ENCODE measurements at regions not wholly inside any gene's neighbourhood (a gene's known extent, or its start where the extent isn't known, plus 50 kb on each side); places are given as distances from the start of the nearest gene placed in this dataset.

DNA sequence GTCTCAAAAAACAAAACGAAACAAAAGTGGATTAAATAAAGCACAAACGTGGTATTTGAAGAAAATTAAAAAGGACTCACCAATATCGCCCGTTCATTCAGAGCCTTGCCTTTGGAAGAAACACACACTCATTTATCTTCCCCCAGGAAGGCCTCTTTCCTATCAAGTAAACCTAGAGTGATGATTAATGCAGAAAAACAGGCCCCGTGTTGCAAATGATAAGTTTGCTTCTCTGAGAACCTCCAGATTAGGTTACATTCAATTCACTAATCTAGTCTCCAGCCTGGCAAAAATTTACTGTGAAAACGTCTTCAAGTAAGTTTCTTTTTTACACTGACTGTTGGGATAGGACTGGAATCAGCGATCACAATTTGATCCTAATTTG lies 78.0 kb upstream of the C1GALT1 start:
- no peak for DNase-seq (ENCODE audit: low read depth, low spot score)
- no peak overlapping the region for H3K4me3 ChIP-seq (ENCODE audit: low read depth, low read length)
- TF ChIP-seq, protein P1, sequence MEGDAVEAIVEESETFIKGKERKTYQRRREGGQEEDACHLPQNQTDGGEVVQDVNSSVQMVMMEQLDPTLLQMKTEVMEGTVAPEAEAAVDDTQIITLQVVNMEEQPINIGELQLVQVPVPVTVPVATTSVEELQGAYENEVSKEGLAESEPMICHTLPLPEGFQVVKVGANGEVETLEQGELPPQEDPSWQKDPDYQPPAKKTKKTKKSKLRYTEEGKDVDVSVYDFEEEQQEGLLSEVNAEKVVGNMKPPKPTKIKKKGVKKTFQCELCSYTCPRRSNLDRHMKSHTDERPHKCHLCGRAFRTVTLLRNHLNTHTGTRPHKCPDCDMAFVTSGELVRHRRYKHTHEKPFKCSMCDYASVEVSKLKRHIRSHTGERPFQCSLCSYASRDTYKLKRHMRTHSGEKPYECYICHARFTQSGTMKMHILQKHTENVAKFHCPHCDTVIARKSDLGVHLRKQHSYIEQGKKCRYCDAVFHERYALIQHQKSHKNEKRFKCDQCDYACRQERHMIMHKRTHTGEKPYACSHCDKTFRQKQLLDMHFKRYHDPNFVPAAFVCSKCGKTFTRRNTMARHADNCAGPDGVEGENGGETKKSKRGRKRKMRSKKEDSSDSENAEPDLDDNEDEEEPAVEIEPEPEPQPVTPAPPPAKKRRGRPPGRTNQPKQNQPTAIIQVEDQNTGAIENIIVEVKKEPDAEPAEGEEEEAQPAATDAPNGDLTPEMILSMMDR (IDR thresholded peaks at IDR 0.05; ENCODE audit: low read depth, low read length) = no peak
- in situ Hi-C loops (cut with HindIII; ENCODE audit: low sequenced_read_pairs) = no loop called here

DNA sequence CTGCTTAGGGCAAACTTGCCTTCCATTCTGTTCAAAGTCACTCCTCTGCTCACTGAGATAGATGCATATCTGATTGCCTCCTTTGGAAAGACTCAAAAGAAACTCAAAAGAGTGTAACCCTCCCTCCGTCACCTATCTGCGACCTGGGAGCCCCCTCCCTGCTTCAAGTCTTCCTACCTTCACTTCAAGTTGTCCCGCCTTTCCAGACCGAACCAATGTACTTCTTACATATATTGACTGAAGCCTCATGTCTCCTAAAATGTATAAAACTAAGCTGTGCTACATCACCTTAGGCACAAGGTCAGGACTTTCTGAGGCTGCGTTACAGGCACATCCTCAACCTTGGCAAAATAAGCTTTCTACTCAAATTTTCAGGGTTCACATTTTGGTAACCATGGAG lies 77.4 kb upstream of the C1GALT1 start:
- H3K4me3 ChIP-seq (ENCODE audit: low read depth, low read length) = no peak overlapping the region
- DNase-seq (ENCODE audit: low read depth, low spot score) = no peak
- TF ChIP-seq, protein P1 (IDR thresholded peaks at IDR 0.05; ENCODE audit: low read depth, low read length) = no peak
- in situ Hi-C loops (cut with HindIII; ENCODE audit: low sequenced_read_pairs) = no loop called here

DNA sequence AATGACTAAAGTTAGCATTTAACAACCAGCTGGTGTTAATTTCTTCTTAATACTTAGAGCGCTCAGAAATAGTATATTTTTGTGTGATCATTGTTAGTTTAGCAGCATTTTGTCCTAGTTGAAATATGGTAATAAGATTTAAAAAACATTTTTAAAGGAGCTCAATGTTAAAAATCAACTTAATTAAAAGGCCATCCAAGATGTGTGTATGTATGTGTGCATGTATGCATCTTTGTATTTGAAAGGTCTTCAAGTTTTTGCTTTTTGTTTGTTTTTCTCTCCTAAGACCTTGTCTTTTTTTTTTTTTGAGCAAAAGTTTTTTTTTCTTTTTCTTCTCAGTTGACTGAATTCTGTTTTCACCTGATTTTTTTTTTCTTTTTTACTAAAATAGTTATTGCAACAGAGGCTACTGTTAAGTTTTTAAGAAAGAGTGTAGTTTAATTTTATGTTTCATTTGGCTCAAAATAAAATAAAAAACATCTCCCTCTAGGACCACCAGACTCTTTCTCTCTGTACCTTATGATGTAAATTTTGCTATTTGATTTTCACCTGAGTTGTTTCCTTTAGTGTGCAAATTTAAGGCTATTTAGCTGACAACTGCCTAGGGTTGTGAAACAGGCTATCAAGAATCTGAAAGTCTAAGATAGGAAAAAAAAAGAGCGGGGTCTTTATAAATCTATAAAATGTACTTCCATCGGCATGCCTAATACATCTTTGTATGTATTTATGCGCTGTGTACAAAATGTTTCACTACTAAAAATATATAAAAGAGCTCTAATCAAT lies 76.4 kb upstream of the C1GALT1 start:
- no peak overlapping the region for H3K4me3 ChIP-seq (ENCODE audit: low read depth, low read length)
- TF ChIP-seq, protein P1 (IDR thresholded peaks at IDR 0.05; ENCODE audit: low read depth, low read length) = no peak

DNA sequence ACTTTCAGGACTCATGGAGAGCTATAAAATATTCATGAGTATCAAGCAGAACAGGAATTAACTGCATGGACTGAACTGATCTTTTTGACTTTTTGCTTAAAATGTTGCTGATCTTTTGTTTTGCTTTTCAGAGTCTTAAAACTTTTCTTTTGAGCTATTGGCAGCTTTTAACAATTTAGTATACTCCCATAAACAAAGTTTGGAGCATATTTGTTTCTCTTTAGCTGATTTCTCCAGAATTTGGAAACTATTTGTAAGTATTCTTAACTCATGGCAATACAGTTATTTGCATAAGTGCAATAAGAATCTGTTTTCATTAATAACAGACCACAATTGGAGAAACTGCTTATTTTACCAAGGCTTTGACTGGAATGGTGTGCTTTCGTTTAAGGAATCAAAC lies 73.4 kb upstream of the C1GALT1 start:
- no peak for DNase-seq (ENCODE audit: low read depth, low spot score)
- no peak overlapping the region for H3K4me3 ChIP-seq (ENCODE audit: low read depth, low read length)
- TF ChIP-seq, protein P1 (IDR thresholded peaks at IDR 0.05; ENCODE audit: low read depth, low read length) = no peak
- in situ Hi-C loops (cut with HindIII; ENCODE audit: low sequenced_read_pairs) = no loop called here

More for the DNA sequence above, 76.4 kb upstream of the C1GALT1 start:
- in situ Hi-C loops (cut with HindIII; ENCODE audit: low sequenced_read_pairs) = no loop called here
- DNase-seq (ENCODE audit: low read depth, low spot score) = no peak

DNA sequence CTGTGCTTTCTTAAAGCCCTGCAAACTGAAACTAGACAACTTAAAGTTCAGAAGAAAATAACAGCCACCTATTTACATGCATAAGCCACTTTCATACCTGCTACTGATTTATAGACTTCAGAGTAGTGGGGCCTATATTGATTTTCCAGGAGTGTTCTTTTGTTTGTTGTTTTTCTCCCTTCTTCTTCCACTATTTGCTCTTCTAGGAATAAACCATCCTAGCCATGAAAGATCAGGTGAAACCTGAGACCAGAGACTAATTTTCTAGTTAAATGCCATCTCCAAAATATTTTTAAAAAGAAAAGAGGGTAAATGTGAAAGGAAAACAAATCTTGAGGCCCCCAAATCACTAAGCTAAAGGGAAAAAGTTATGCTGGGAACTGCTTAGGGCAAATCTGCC lies 72.4 kb upstream of the C1GALT1 start:
- TF ChIP-seq, protein P1 (IDR thresholded peaks at IDR 0.05; ENCODE audit: low read depth, low read length) = no peak
- H3K4me3 ChIP-seq (ENCODE audit: low read depth, low read length) = no peak overlapping the region
- in situ Hi-C loops (cut with HindIII; ENCODE audit: low sequenced_read_pairs) = no loop called here
- DNase-seq (ENCODE audit: low read depth, low spot score) = no peak

DNA sequence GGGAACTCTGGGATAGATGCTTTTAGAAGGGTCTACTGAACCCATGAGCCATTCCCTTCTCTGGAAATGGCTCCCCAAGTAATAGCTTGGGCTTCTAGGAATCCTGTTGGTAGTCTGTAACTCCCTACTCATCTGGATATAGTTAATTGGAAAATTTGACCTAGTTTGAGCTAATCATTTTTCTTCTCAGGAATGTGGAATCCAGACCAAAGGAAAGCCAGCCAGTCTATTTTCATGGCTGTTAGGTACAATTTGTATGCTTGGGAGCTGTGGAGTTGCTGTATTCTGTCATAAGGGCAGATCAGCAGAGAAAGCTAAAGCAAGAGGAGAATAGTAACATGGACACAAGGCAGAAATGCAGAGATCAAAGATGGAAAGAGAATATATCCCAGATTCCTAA lies 71.6 kb upstream of the C1GALT1 start:
- in situ Hi-C loops (cut with HindIII; ENCODE audit: low sequenced_read_pairs) = no loop called here
- no peak overlapping the region for H3K4me3 ChIP-seq (ENCODE audit: low read depth, low read length)
- TF ChIP-seq, protein P1 (IDR thresholded peaks at IDR 0.05; ENCODE audit: low read depth, low read length) = no peak
- no peak for DNase-seq (ENCODE audit: low read depth, low spot score)
